ENCODE measurements at regions not wholly inside any gene's neighbourhood (a gene's known extent, or its start where the extent isn't known, plus 50 kb on each side); places are given as distances from the start of the nearest gene placed in this dataset.

DNA sequence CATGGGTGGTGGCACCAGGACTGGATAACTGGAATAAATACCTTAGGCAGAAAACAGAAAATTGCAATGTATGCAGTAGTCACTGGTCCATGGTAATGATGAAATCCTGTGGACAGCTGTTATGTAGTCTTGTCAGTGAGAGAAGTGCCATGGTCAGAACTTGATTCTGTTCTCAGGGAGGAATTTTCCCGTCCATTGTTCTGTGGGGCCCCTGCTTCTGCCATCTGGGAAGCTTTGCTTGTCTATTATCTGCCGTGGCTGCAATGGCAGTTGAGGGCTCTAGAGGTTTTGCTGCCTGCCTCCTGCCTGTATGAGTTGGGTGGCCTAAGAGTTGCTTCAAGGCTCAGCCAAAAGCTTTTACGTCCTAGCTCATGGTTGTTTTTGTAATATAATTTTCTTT lies 126.8 kb upstream of the SLC35B3 start:
- no peaks in the 10 kb centered on the region for H3K36me3 Mint-ChIP-seq (ENCODE audit: low read depth)
- no peaks in the 10 kb centered on the region for H3K27me3 Mint-ChIP-seq (ENCODE audit: insufficient read depth)
- no peak overlapping the region for H3K9ac ChIP-seq (ENCODE audit: extremely low read depth, low read length, poor library complexity, severe bottlenecking)
- no peaks in the 10 kb centered on the region for H3K4me1 Mint-ChIP-seq
- no peaks in the 10 kb centered on the region for H3K27me3 ChIP-seq (ENCODE audit: control insufficient read depth, insufficient read depth, low read length, poor library complexity, severe bottlenecking)
- H3K4me1 ChIP-seq (ENCODE audit: control insufficient read depth, insufficient read depth, low read length) = no peaks in the 10 kb centered on the region
- WGBS, 2 experiments (ENCODE audit: insufficient coverage in 1 of 2, insufficient read length in 1 of 2) = 76% methylated on average over 2 of the region's 3 CpGs; no CpG with 5 or more reads in 1 of the 2 experiments
- H3K4me3 ChIP-seq (ENCODE audit: low read length) = no peak overlapping the region
- H3K27ac ChIP-seq (ENCODE audit: low read depth, low read length) = no peak overlapping the region
- H3K9me3 ChIP-seq (ENCODE audit: control insufficient read depth, low read length) = no peaks in the 10 kb centered on the region
- no peak overlapping the region for H3K4me3 Mint-ChIP-seq
- H3K36me3 ChIP-seq (ENCODE audit: control insufficient read depth, insufficient read depth, low read length) = no peaks in the 10 kb centered on the region
- H3K27ac Mint-ChIP-seq = no peak overlapping the region
- TF ChIP-seq, protein P1, sequence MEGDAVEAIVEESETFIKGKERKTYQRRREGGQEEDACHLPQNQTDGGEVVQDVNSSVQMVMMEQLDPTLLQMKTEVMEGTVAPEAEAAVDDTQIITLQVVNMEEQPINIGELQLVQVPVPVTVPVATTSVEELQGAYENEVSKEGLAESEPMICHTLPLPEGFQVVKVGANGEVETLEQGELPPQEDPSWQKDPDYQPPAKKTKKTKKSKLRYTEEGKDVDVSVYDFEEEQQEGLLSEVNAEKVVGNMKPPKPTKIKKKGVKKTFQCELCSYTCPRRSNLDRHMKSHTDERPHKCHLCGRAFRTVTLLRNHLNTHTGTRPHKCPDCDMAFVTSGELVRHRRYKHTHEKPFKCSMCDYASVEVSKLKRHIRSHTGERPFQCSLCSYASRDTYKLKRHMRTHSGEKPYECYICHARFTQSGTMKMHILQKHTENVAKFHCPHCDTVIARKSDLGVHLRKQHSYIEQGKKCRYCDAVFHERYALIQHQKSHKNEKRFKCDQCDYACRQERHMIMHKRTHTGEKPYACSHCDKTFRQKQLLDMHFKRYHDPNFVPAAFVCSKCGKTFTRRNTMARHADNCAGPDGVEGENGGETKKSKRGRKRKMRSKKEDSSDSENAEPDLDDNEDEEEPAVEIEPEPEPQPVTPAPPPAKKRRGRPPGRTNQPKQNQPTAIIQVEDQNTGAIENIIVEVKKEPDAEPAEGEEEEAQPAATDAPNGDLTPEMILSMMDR (conservative IDR thresholded peaks at IDR 0.05) = no peak
- no peaks in the 10 kb centered on the region for H3K9me3 Mint-ChIP-seq
- peak; percentile 50 for DNase-seq

- TF ChIP-seq, protein P1 (conservative IDR thresholded peaks at IDR 0.05) = no peak
- no peaks in the 10 kb centered on the region for H3K4me1 Mint-ChIP-seq
- H3K36me3 ChIP-seq (ENCODE audit: control insufficient read depth, insufficient read depth, low read length) = no peaks in the 10 kb centered on the region
- H3K27me3 Mint-ChIP-seq (ENCODE audit: insufficient read depth) = no peaks in the 10 kb centered on the region
- no peak overlapping the region for H3K27ac Mint-ChIP-seq
- no peak for DNase-seq
- no peak overlapping the region for H3K9ac ChIP-seq (ENCODE audit: extremely low read depth, low read length, poor library complexity, severe bottlenecking)
- H3K27me3 ChIP-seq (ENCODE audit: control insufficient read depth, insufficient read depth, low read length, poor library complexity, severe bottlenecking) = no peaks in the 10 kb centered on the region
- H3K4me3 ChIP-seq (ENCODE audit: low read length) = no peak overlapping the region
- H3K27ac ChIP-seq (ENCODE audit: low read depth, low read length) = no peak overlapping the region
- 77 to 93% methylated on average over 3 to 4 of the region's 4 CpGs for WGBS, 2 experiments (ENCODE audit: insufficient coverage in 1 of 2, insufficient read length in 1 of 2)
- H3K9me3 ChIP-seq (ENCODE audit: control insufficient read depth, low read length) = no peaks in the 10 kb centered on the region
- no peak overlapping the region for H3K4me3 Mint-ChIP-seq
- no peaks in the 10 kb centered on the region for H3K4me1 ChIP-seq (ENCODE audit: control insufficient read depth, insufficient read depth, low read length)
- no peaks in the 10 kb centered on the region for H3K36me3 Mint-ChIP-seq (ENCODE audit: low read depth)
- no peaks in the 10 kb centered on the region for H3K9me3 Mint-ChIP-seq
Measured at GRCh38 chr6:8558953-8559352, 123.6 kb upstream of the SLC35B3 start.

DNA sequence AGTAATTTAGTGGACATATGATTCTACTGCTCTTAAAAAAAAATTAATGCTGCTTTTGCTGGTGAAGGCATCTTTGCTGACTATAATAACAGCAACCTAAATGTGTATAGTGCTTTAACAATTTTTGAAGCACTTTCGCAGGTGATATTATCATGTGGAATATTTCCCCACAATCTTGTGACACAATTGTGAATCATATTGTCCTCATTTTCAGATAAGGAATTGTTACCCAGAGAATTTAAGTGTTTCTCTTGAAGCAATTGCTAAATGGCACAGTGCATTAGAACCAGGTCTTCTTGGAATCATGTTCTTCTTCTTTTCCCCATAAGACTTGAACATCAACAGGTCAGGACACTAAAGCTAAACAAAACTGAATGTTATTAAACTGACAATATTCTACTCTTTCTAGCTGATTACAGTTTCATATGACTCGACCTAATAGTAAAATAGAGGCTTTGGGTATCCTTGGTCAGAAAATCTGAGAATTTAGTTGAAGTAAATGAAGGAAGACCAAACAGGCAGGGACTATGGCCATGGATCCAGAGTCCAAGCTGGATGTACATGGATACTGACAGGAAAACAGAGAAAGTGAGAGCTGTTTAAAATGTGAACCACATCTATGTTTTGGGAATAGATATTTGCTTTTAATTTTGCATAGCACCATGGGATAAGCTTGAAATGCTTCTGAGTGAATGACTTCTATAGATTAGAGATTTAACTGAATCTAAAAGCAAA lies 121.8 kb upstream of the SLC35B3 start:
- Histone ChIP-seq H3K9me3 (ENCODE audit: control insufficient read depth, low read length) (no peaks in the 10 kb centered on the region), H3K4me3 (ENCODE audit: low read length) (no peak overlapping the region), H3K9ac (ENCODE audit: extremely low read depth, low read length, poor library complexity, severe bottlenecking) (no peak overlapping the region), H3K36me3 (ENCODE audit: control insufficient read depth, insufficient read depth, low read length) (no peaks in the 10 kb centered on the region), H3K27ac (ENCODE audit: low read depth, low read length) (no peak overlapping the region), H3K27me3 (ENCODE audit: control insufficient read depth, insufficient read depth, low read length, poor library complexity, severe bottlenecking) (no peaks in the 10 kb centered on the region), H3K4me1 (ENCODE audit: control insufficient read depth, insufficient read depth, low read length) (no peaks in the 10 kb centered on the region)
- Mint-ChIP-seq H3K27ac (no peak overlapping the region), H3K4me3 (no peak overlapping the region), H3K36me3 (ENCODE audit: low read depth) (no peaks in the 10 kb centered on the region), H3K4me1 (no peaks in the 10 kb centered on the region), H3K27me3 (ENCODE audit: insufficient read depth) (no peaks in the 10 kb centered on the region), H3K9me3 (no peaks in the 10 kb centered on the region)
- WGBS, 2 experiments (ENCODE audit: insufficient coverage in 1 of 2, insufficient read length in 1 of 2) = 83 to 84% methylated on average over 1 to 2 of the region's 2 CpGs
- no peak for DNase-seq
- TF ChIP-seq, protein P1 (conservative IDR thresholded peaks at IDR 0.05) = no peak

All from endodermal cell (in vitro differentiated cells).